ENCODE measurements at regions not wholly inside any gene's neighbourhood (a gene's known extent, or its start where the extent isn't known, plus 50 kb on each side); places are given as distances from the start of the nearest gene placed in this dataset.

GRCh38 chr15:39192979-39193560, 387.8 kb upstream of the THBS1 start:
- Histone ChIP-seq H3K27me3 (no peaks in the 10 kb centered on the region), H3K36me3 (no peaks in the 10 kb centered on the region), H3K9me3 (no peaks in the 10 kb centered on the region), H3K4me3 (no peak overlapping the region), H3K4me1 (peaks cover 0 to 8% (median 0%) of the 10 kb centered on the region in 9 donors), H3K27ac (no peak overlapping the region)
- no peak for ATAC-seq
- DNase-seq, result no peak
- no peak for TF ChIP-seq CTCF (IDR thresholded peaks at IDR 0.05)
- intact Hi-C loops (cut with DNase I), result no loop called here
- WGBS, 2 donors, result 91 to 93% methylated on average over 3 of the region's 3 CpGs

GRCh38 chr15:39193611-39194010, 387.3 kb upstream of the THBS1 start:
- WGBS, 2 donors, result 83 to 87% methylated on average over 2 of the region's 2 CpGs
- ATAC-seq, result no peak
- no peaks in the 10 kb centered on the region for H3K36me3 ChIP-seq
- intact Hi-C loops (cut with DNase I), result no loop called here
- no peak overlapping the region for H3K4me3 ChIP-seq
- H3K9me3 ChIP-seq, result no peaks in the 10 kb centered on the region
- no peaks in the 10 kb centered on the region for H3K27me3 ChIP-seq
- H3K4me1 ChIP-seq, result peaks cover 0 to 8% (median 0%) of the 10 kb centered on the region in 9 donors
- H3K27ac ChIP-seq, result no peak overlapping the region
- no peak for DNase-seq
- no peak for TF ChIP-seq CTCF (IDR thresholded peaks at IDR 0.05)

- Histone ChIP-seq H3K4me3 (no peak overlapping the region), H3K27me3 (no peaks in the 10 kb centered on the region), H3K4me1 (peaks cover 0 to 14% (median under 1%) of the 10 kb centered on the region in 9 donors), H3K27ac (no peak overlapping the region), H3K36me3 (no peaks in the 10 kb centered on the region), H3K9me3 (no peaks in the 10 kb centered on the region)
- TF ChIP-seq CTCF (IDR thresholded peaks at IDR 0.05), result no peak
- DNase-seq (no peak), ATAC-seq (no peak)
- 72 to 78% methylated on average over 2 of the region's 2 CpGs for WGBS, 2 donors
- intact Hi-C loops (cut with DNase I), result no loop called here
Observed at GRCh38 chr15:39194106-39194830, 386.6 kb upstream of the THBS1 start.

- no peak for ATAC-seq
- no peak for DNase-seq
- WGBS, 2 donors, result 72 to 74% methylated on average over 3 of the region's 3 CpGs
- intact Hi-C loops (cut with DNase I), result no loop called here
- H3K27me3 ChIP-seq, result no peaks in the 10 kb centered on the region
- no peak overlapping the region for H3K4me3 ChIP-seq
- no peak overlapping the region for H3K27ac ChIP-seq
- TF ChIP-seq CTCF (IDR thresholded peaks at IDR 0.05), result no peak
- H3K9me3 ChIP-seq, result no peaks in the 10 kb centered on the region
- no peaks in the 10 kb centered on the region for H3K36me3 ChIP-seq
- H3K4me1 ChIP-seq, result peaks cover 0 to 16% (median 3%) of the 10 kb centered on the region in 9 donors
Observed at GRCh38 chr15:39195961-39196486, 384.9 kb upstream of the THBS1 start.

Measured in heart right ventricle (tissue), 16 donors.